Right lobe of liver (tissue), 6 donors: ENCODE measurements at regions not wholly inside any gene's neighbourhood (a gene's known extent, or its start where the extent isn't known, plus 50 kb on each side); places are given as distances from the start of the nearest gene placed in this dataset.

Experiments used
- ATAC-seq, 4 donors: fragments of 200-7000 bp; cut with Tn5 transposase; one replicate each; pipeline ENCODE4 v1.9.1; 2020; ENCODE audit warnings: mild to moderate bottlenecking in 4 of 4, moderate library complexity in 4 of 4
- DNase-seq, 3 donors: peaks; one replicate each; pipeline ENCODE4 v3.0.0-alpha.2; 2020
- H3K27ac ChIP-seq, 3 donors: fragments of 200-600 bp; one replicate each; pipeline ENCODE4 v1.8.0; 2022
- H3K27me3 ChIP-seq, 2 donors: fragments of 200-600 bp; one replicate each; pipeline ENCODE4 v1.8.0; 2022
- H3K36me3 ChIP-seq, 4 donors: fragments of 200-600 bp; sonication (generic) in 1 of 4; one replicate each; pipeline versions ENCODE4 v1.5.1 to v1.8.0; 2017 to 2022; ENCODE audit warnings: control low read depth in 1 of 4
- H3K4me1 ChIP-seq, 4 donors: fragments of 200-600 bp; sonication (generic) in 1 of 4; one replicate each; pipeline versions ENCODE4 v1.5.1 to v1.8.0; 2017 to 2022; ENCODE audit warnings: control low read depth in 1 of 4
- H3K4me3 ChIP-seq, 3 donors: fragments of 200-600 bp; one replicate each; pipeline ENCODE4 v1.8.0; 2022
- H3K9me3 ChIP-seq, 4 donors: fragments of 200-600 bp; sonication (generic) in 1 of 4; one replicate each; pipeline versions ENCODE4 v1.5.1 to v1.8.0; 2017 to 2022; ENCODE audit warnings: control low read depth in 1 of 4
- CTCF ChIP-seq, 4 donors: fragments of 200-600 bp in 3 of 4; fragments of 450-650 bp in 1 of 4; IDR thresholded peaks; one replicate each; pipeline versions ENCODE4 v1.5.1 to v1.8.0; 2016 to 2022; ENCODE audit warnings: antibody characterized with exemption in 4 of 4, mild to moderate bottlenecking in 2 of 4
- POLR2A ChIP-seq: fragments of 450-650 bp; IDR thresholded peaks from one replicate; pipeline ENCODE4 v1.6.1; 2017; ENCODE audit warnings: antibody characterized with exemption, mild to moderate bottlenecking
- WGBS: methylation state at CpG from one replicate; pipeline ENCODE4 v1.1.6; 2018; ENCODE audit warnings: low coverage, low lambda C conversion rate; ENCODE audit not compliant: insufficient coverage; ENCODE audit errors: missing lambda C conversion rate; 5-methylcytosine and 5-hydroxymethylcytosine counted together
- intact Hi-C, 2 donors: fragments of 100-400 bp; cut with DNase I; formaldehyde crosslinking; loops; one replicate each; pipeline versions ENCODE4 v1.11.2 to v1.14.1; 2022
- donor health status: DM: no; HTN: yes; CAD: no.
- donor health status: DM: no; HTN: no; CAD: no.
- donor health status: DM: no; HTN: no; CAD: no.
- donor health status: DM: no; HTN: yes; CAD: no.
- donor health status: DM: no; HTN: yes; CAD: no.

- Histone ChIP-seq H3K4me1 (no peaks in the 10 kb centered on the region), H3K36me3 (no peaks in the 10 kb centered on the region), H3K4me3 (no peak overlapping the region), H3K27me3 (no peaks in the 10 kb centered on the region), H3K9me3 (no peaks in the 10 kb centered on the region), H3K27ac (no peak overlapping the region)
- TF ChIP-seq POLR2A (no peak), CTCF (IDR thresholded peaks at IDR 0.05) (no peak)
- DNase-seq (no peak), ATAC-seq (no peak)
- intact Hi-C loops: no loop called here
- 48% methylated on average over 3 of the region's 3 CpGs for WGBS
These were observed 1611.7 kb upstream of the TENM4 start for GRCh38 chr11:81052344-81053158.

- H3K27me3 ChIP-seq: no peaks in the 10 kb centered on the region
- 38% methylated on average over 2 of the region's 2 CpGs for WGBS
- H3K4me3 ChIP-seq: no peak overlapping the region
- H3K27ac ChIP-seq: no peak overlapping the region
- H3K36me3 ChIP-seq: no peaks in the 10 kb centered on the region
- no peak for TF ChIP-seq POLR2A
- no peak for TF ChIP-seq CTCF (IDR thresholded peaks at IDR 0.05)
- H3K9me3 ChIP-seq: no peaks in the 10 kb centered on the region
- intact Hi-C loops: no loop called here
- DNase-seq (no peak), ATAC-seq (no peak)
- H3K4me1 ChIP-seq: no peaks in the 10 kb centered on the region
These were observed 1599.2 kb upstream of the TENM4 start for GRCh38 chr11:81039916-81040524.

GRCh38 chr11:81036168-81036870, 1595.5 kb upstream of the TENM4 start:
- DNase-seq (no peak), ATAC-seq (no peak)
- no peak for TF ChIP-seq CTCF (IDR thresholded peaks at IDR 0.05)
- TF ChIP-seq POLR2A: no peak
- H3K9me3 ChIP-seq: no peaks in the 10 kb centered on the region
- H3K36me3 ChIP-seq: no peaks in the 10 kb centered on the region
- 63% methylated on average over 3 of the region's 3 CpGs for WGBS
- H3K27ac ChIP-seq: no peak overlapping the region
- no peaks in the 10 kb centered on the region for H3K27me3 ChIP-seq
- H3K4me3 ChIP-seq: no peak overlapping the region
- intact Hi-C loops: no loop called here
- H3K4me1 ChIP-seq: no peaks in the 10 kb centered on the region

- ATAC-seq: no peak
- H3K4me3 ChIP-seq: no peak overlapping the region
- H3K27ac ChIP-seq: no peak overlapping the region
- H3K27me3 ChIP-seq: no peaks in the 10 kb centered on the region
- no peak for TF ChIP-seq CTCF (IDR thresholded peaks at IDR 0.05)
- no peak for TF ChIP-seq POLR2A
- H3K9me3 ChIP-seq: no peaks in the 10 kb centered on the region
- no peaks in the 10 kb centered on the region for H3K36me3 ChIP-seq
- 69% methylated on average over 6 of the region's 6 CpGs for WGBS
- no peak for DNase-seq
- no peaks in the 10 kb centered on the region for H3K4me1 ChIP-seq
- intact Hi-C loops: no loop called here
These were observed 1593.1 kb upstream of the TENM4 start for GRCh38 chr11:81033779-81034540.
